ENCODE measurements at regions not wholly inside any gene's neighbourhood (a gene's known extent, or its start where the extent isn't known, plus 50 kb on each side); places are given as distances from the start of the nearest gene placed in this dataset.

- H3K4me3 ChIP-seq, result no peak overlapping the region
- DNase-seq (ENCODE audit: low spot score), result no peak
- no peak overlapping the region for H3K27ac ChIP-seq
- no peak for TF ChIP-seq CTCF (IDR thresholded peaks at IDR 0.05)
These were observed 1257.4 kb downstream of the EPHA7 start for GRCh38 chr6:92161953-92162352.

- no peak for DNase-seq (ENCODE audit: low spot score)
- TF ChIP-seq CTCF (IDR thresholded peaks at IDR 0.05), result no peak
- Histone ChIP-seq H3K4me3 (no peak overlapping the region), H3K27ac (no peak overlapping the region)
These were observed 1259.1 kb downstream of the EPHA7 start for GRCh38 chr6:92160226-92160625.

- DNase-seq (ENCODE audit: low spot score), result no peak
- TF ChIP-seq CTCF (IDR thresholded peaks at IDR 0.05), result no peak
- H3K4me3 ChIP-seq, result no peak overlapping the region
- H3K27ac ChIP-seq, result no peak overlapping the region
These were observed 1260.3 kb downstream of the EPHA7 start for GRCh38 chr6:92159046-92159445.

- DNase-seq (ENCODE audit: low spot score), result no peak
- no peak overlapping the region for H3K27ac ChIP-seq
- TF ChIP-seq CTCF (IDR thresholded peaks at IDR 0.05), result no peak
- H3K4me3 ChIP-seq, result no peak overlapping the region
These were observed 1268.8 kb downstream of the EPHA7 start for GRCh38 chr6:92150553-92150952.

DNA sequence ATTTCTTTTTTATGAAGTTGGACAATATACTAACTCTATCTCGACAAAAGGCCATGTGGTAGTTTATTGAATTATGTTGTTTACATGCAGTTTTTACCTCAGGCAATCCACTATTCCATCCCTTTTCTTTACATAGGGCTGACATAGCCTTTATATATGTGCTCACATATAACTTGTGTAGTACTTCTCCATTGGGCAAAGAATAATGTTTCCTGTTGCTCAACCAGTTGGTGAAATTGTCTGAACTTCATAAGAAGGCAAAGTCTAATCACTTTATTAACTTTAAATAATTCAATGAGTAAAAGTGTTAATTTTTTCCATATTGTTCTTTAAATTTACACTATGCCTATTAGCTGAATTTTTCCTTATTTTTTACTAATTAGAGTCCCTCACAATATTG is 1272.1 kb downstream of the EPHA7 start:
- TF ChIP-seq CTCF (IDR thresholded peaks at IDR 0.05), result no peak
- H3K27ac ChIP-seq, result no peak overlapping the region
- DNase-seq (ENCODE audit: low spot score), result no peak
- H3K4me3 ChIP-seq, result no peak overlapping the region

DNA sequence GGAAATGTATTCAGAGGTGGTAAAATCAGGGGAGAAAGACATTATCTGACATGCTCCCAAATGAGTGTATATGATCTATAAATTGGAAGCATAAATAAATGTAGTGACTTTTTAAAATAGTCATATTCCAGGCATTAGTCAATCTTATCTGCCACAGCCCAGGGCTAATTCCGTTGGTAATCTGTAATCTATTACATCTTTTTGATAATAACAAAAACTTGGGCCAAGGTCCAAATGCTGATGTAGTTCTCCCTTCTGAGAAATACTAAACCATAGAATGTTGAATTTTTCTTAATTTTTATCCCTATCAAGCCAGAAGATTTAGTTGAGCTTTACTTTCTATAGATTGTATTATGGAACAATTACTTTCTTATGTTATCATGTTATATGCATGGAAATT is 1279.8 kb downstream of the EPHA7 start:
- TF ChIP-seq CTCF (IDR thresholded peaks at IDR 0.05), result no peak
- no peak for DNase-seq (ENCODE audit: low spot score)
- H3K4me3 ChIP-seq, result no peak overlapping the region
- H3K27ac ChIP-seq, result no peak overlapping the region

- H3K27ac ChIP-seq, result no peak overlapping the region
- no peak for DNase-seq (ENCODE audit: low spot score)
- H3K4me3 ChIP-seq, result no peak overlapping the region
- no peak for TF ChIP-seq CTCF (IDR thresholded peaks at IDR 0.05)
These were observed 1286.4 kb downstream of the EPHA7 start for GRCh38 chr6:92132957-92133356.
